B cell (primary cell): ENCODE measurements at regions not wholly inside any gene's neighbourhood (a gene's known extent, or its start where the extent isn't known, plus 50 kb on each side); places are given as distances from the start of the nearest gene placed in this dataset.

Experiments used
- ATAC-seq: fragments of 200-7000 bp; cut with Tn5 transposase; one replicate; pipeline ENCODE4 v1.10.0; 2021; ENCODE audit warnings: low read depth, mild to moderate bottlenecking, moderate number of reproducible peaks, moderate library complexity
- CTCF ChIA-PET: fragments of 350-600 bp; sonication (Branson Sonifier 250); formaldehyde crosslinking; loops from one replicate; lab custom pipeline; 2021; ENCODE audit warnings: antibody characterized with exemption, inconsistent platforms; lab: Charles Lee
- POLR2A ChIA-PET: fragments of 350-600 bp; sonication (Branson Sonifier 250); formaldehyde crosslinking; loops from one replicate; lab custom pipeline; 2021; ENCODE audit warnings: antibody characterized with exemption; lab: Charles Lee
- DNase-seq: peaks from one replicate; pipeline ENCODE4 v3.0.0; 2013
- H2AFZ ChIP-seq: 2 replicates; pipeline ENCODE4 v1.6.1; 2012; ENCODE audit warnings: mild to moderate bottlenecking, low read depth, low read length; ENCODE audit not compliant: insufficient read depth, poor library complexity, severe bottlenecking
- H3K27ac ChIP-seq, 2 donors: 1 replicate in 1 of 2; 2 replicates in 1 of 2; pipeline ENCODE4 v1.5.1; 2012 to 2013; ENCODE audit warnings: low read length in 2 of 2, mild to moderate bottlenecking in 2 of 2, moderate library complexity in 1 of 2
- H3K27me3 ChIP-seq, 4 experiments: fragments of 200-600 bp in 1 of 4; sonication (generic) in 1 of 4; replicated peaks in 1 of 4; 1 replicate in 2 of 4; 2 replicates in 2 of 4; pipeline versions ENCODE4 v1.6.1 to v1.7.0; 2013 to 2016; ENCODE audit warnings: low read length in 3 of 4, mild to moderate bottlenecking in 2 of 4, mixed read lengths in 1 of 4, moderate library complexity in 1 of 4; ENCODE audit not compliant: insufficient read depth in 4 of 4, control insufficient read depth in 3 of 4; ENCODE audit errors: control extremely low read depth in 1 of 4
- H3K36me3 ChIP-seq, 2 experiments: replicated peaks in 1 of 2; 1 replicate in 1 of 2; 2 replicates in 1 of 2; pipeline versions ENCODE4 v1.6.1 to v1.7.1; 2013; ENCODE audit warnings: low read length in 1 of 2; ENCODE audit not compliant: insufficient read depth in 2 of 2, control insufficient read depth in 1 of 2; ENCODE audit errors: control extremely low read depth in 1 of 2, extremely low read depth in 1 of 2
- H3K4me1 ChIP-seq, 2 donors: fragments of 200-600 bp in 1 of 2; sonication (generic) in 1 of 2; 1 replicate in 1 of 2; 2 replicates in 1 of 2; pipeline versions ENCODE4 v1.5.1 to v1.6.1; 2013 to 2017; ENCODE audit warnings: low read length in 2 of 2; ENCODE audit not compliant: control insufficient read depth in 2 of 2, insufficient read depth in 2 of 2
- H3K4me2 ChIP-seq: replicated peaks from 2 replicates; pipeline ENCODE3; 2012; ENCODE audit warnings: mild to moderate bottlenecking, low read depth, low read length; ENCODE audit not compliant: poor library complexity, severe bottlenecking
- H3K4me3 ChIP-seq, 5 experiments: fragments of 200-600 bp in 1 of 5; sonication (generic) in 1 of 5; 1 replicate in 3 of 5; 2 replicates in 2 of 5; pipeline versions ENCODE4 v1.5.1 to v1.7.0; 2011 to 2016; ENCODE audit warnings: low read length in 4 of 5, mild to moderate bottlenecking in 4 of 5, low read depth in 2 of 5, control low read depth in 1 of 5, moderate library complexity in 1 of 5; ENCODE audit not compliant: insufficient read depth in 1 of 5; ENCODE audit errors: control extremely low read depth in 1 of 5, extremely low read depth in 1 of 5
- H3K79me2 ChIP-seq: fragments of 200-600 bp; sonication (generic); one replicate; pipeline ENCODE4 v1.6.0; 2016; ENCODE audit warnings: low read length; ENCODE audit not compliant: control insufficient read depth, insufficient read depth
- H3K9ac ChIP-seq: fragments of 200-600 bp; sonication (generic); 2 replicates; pipeline ENCODE4 v1.6.1; 2017; ENCODE audit warnings: mild to moderate bottlenecking, low read length, moderate library complexity
- H3K9me3 ChIP-seq, 3 donors: one replicate each; pipeline versions ENCODE4 v1.6.1 to v1.7.1; 2013; ENCODE audit warnings: low read length in 2 of 3; ENCODE audit not compliant: control insufficient read depth in 2 of 3, insufficient read depth in 1 of 3; ENCODE audit errors: control extremely low read depth in 1 of 3
- H4K20me1 ChIP-seq: 2 replicates; pipeline ENCODE4 v1.6.0; 2012; ENCODE audit warnings: mild to moderate bottlenecking, low read length; ENCODE audit not compliant: insufficient read depth, control insufficient read depth, poor library complexity, severe bottlenecking
- H3K27ac Mint-ChIP-seq: one replicate; pipeline ENCODE4 v1.8.0; 2021; ENCODE audit warnings: mixed read lengths
- H3K27me3 Mint-ChIP-seq: one replicate; pipeline ENCODE4 v1.8.0; 2021; ENCODE audit warnings: mixed read lengths
- H3K4me1 Mint-ChIP-seq: one replicate; pipeline ENCODE4 v1.8.0; 2021; ENCODE audit warnings: mixed read lengths
- H3K4me3 Mint-ChIP-seq: one replicate; pipeline ENCODE4 v1.8.0; 2021; ENCODE audit warnings: mixed read lengths
- H3K9me3 Mint-ChIP-seq: one replicate; pipeline ENCODE4 v1.8.0; 2022; ENCODE audit warnings: mixed read lengths; ENCODE audit not compliant: insufficient read depth
- CTCF ChIP-seq: fragments of 200-600 bp; IDR thresholded peaks from one replicate; pipeline ENCODE4 v1.8.0; 2022; ENCODE audit warnings: antibody characterized with exemption, mild to moderate bottlenecking
- EZH2 ChIP-seq: IDR thresholded peaks from 2 replicates; pipeline ENCODE4 v1.6.1; 2012; ENCODE audit warnings: borderline replicate concordance, low read depth, mild to moderate bottlenecking, moderate library complexity, low read length; ENCODE audit not compliant: insufficient read depth, poor library complexity, severe bottlenecking
- intact Hi-C: fragments of 100-400 bp; cut with micrococcal nuclease; formaldehyde crosslinking; loops from one replicate; pipeline ENCODE4 v1.10.0; 2022

- TF ChIP-seq EZH2 = no peak
- TF ChIP-seq CTCF = no peak
- Histone ChIP-seq H4K20me1 (no peaks in the 10 kb centered on the region), H3K4me2 (no peak overlapping the region), H3K36me3 (no peaks in the 10 kb centered on the region), H3K79me2 (no peaks in the 10 kb centered on the region), H3K4me3 (no peak overlapping the region), H2AFZ (no peak overlapping the region), H3K9ac (no peak overlapping the region), H3K9me3 (peaks cover 0 to 11% (median 5%) of the 10 kb centered on the region in 3 donors), H3K4me1 (no peaks in the 10 kb centered on the region), H3K27me3 (no peaks in the 10 kb centered on the region), H3K27ac (no peak overlapping the region)
- CTCF ChIA-PET = interaction anchor here (0.7 kb wide), 1 partner anchor 363 kb away, joined by 3 read pairs; no protein-coding TSS in a partner anchor
- no peak for ATAC-seq
- intact Hi-C loops = no loop called here
- Mint-ChIP-seq H3K27me3 (peaks cover 4% of the 10 kb centered on the region), H3K4me1 (no peaks in the 10 kb centered on the region), H3K9me3 (peaks cover 27% of the 10 kb centered on the region), H3K4me3 (no peak overlapping the region), H3K27ac (no peak overlapping the region)
- no peak for DNase-seq
- POLR2A ChIA-PET = no interaction called here
These were observed 251.4 kb upstream of the SAMSN1 start for GRCh38 chr21:14797543-14797942.

DNA sequence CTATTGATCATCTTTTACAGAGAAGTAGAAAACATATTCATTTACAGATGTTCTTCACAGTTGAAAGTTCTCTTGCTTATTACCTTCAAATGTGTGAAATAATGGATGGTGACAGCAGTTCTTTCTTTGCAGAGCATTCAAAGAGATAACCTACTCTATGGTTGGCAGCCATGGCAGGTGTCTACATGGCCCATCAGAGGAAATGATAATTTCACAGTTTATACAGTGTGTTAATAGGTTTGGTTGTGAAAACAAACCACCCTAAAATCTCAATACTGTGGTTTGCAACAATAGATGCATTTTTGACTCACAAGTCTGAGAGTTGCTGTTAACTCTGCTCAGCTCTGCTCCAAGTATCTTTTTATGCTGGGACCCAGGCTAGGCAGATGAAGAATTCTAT is 241.2 kb upstream of the SAMSN1 start:
- DNase-seq (no peak), ATAC-seq (no peak)
- Mint-ChIP-seq H3K4me1 (no peaks in the 10 kb centered on the region), H3K27me3 (no peaks in the 10 kb centered on the region), H3K9me3 (no peaks in the 10 kb centered on the region), H3K4me3 (no peak overlapping the region), H3K27ac (no peak overlapping the region)
- Histone ChIP-seq H2AFZ (no peak overlapping the region), H3K4me3 (no peak overlapping the region), H4K20me1 (no peaks in the 10 kb centered on the region), H3K9me3 (no peaks in the 10 kb centered on the region), H3K4me2 (no peak overlapping the region), H3K36me3 (no peaks in the 10 kb centered on the region), H3K27me3 (no peaks in the 10 kb centered on the region), H3K79me2 (no peaks in the 10 kb centered on the region), H3K4me1 (no peaks in the 10 kb centered on the region), H3K27ac (no peak overlapping the region), H3K9ac (no peak overlapping the region)
- POLR2A ChIA-PET = no interaction called here
- TF ChIP-seq CTCF (no peak), EZH2 (no peak)
- intact Hi-C loops = no loop called here
- CTCF ChIA-PET = no interaction called here
